Ovary (tissue), 7 donors: ENCODE measurements at regions not wholly inside any gene's neighbourhood (a gene's known extent, or its start where the extent isn't known, plus 50 kb on each side); places are given as distances from the start of the nearest gene placed in this dataset.

Source experiments
- DNase-seq, 5 donors: peaks; one replicate each; pipeline ENCODE4 v3.0.0-alpha.2; 2019 to 2020
- H3K27ac ChIP-seq, 2 donors: fragments of 200-600 bp; one replicate each; pipeline versions ENCODE4 v1.5.1 to v1.8.0; 2019 to 2022
- H3K27me3 ChIP-seq: fragments of 200-600 bp; one replicate; pipeline ENCODE4 v1.8.0; 2022
- H3K36me3 ChIP-seq: fragments of 200-600 bp; sonication (generic); one replicate; pipeline ENCODE4 v1.5.1; 2019
- H3K4me1 ChIP-seq: one replicate; pipeline ENCODE4 v1.8.1; 2013; ENCODE audit warnings: mild to moderate bottlenecking, moderate library complexity; ENCODE audit not compliant: insufficient read depth
- H3K4me3 ChIP-seq: fragments of 200-600 bp; sonication (generic); one replicate; pipeline ENCODE4 v1.5.1; 2017
- H3K9me3 ChIP-seq, 2 donors: fragments of 200-600 bp in 1 of 2; sonication (generic) in 1 of 2; one replicate each; pipeline versions ENCODE4 v1.5.1 to v1.8.1; 2013 to 2019; ENCODE audit warnings: mild to moderate bottlenecking in 1 of 2, moderate library complexity in 1 of 2
- EP300 ChIP-seq: sonication (generic); formaldehyde crosslinking; IDR thresholded peaks from one replicate; pipeline ENCODE4 v1.6.1; 2017; ENCODE audit warnings: antibody characterized with exemption
- POLR2A ChIP-seq: fragments of 450-650 bp; IDR thresholded peaks from one replicate; pipeline ENCODE4 v1.6.1; 2017; ENCODE audit warnings: antibody characterized with exemption, mild to moderate bottlenecking, moderate library complexity
- WGBS, 3 donors: extraction: QIAGEN DNeasy Blood & Tissue Kit in 1 of 3; methylation state at CpG; one replicate each; pipeline versions ENCODE4 v1.1.5 to v1.1.7; 2013 to 2017; 5-methylcytosine and 5-hydroxymethylcytosine counted together
- intact Hi-C, 4 donors: fragments of 100-400 bp; cut with DNase I; formaldehyde crosslinking; loops; one replicate each; pipeline versions ENCODE4 v1.11.0 to v1.15.1; 2022 to 2023
- TF ChIP-seq, protein P1 (sequence below), 3 donors: fragments of 450-650 bp in 2 of 3; fragments of 200-600 bp in 1 of 3; IDR thresholded peaks; one replicate each; pipeline versions ENCODE4 v1.5.1 to v1.8.0; 2016 to 2022; ENCODE audit warnings: antibody characterized with exemption in 3 of 3, mild to moderate bottlenecking in 1 of 3
- donor health status: DM: no; HTN: no; CAD: no; lungs with moderate emphysema.
- donor health status: DM: no; HTN: no; CAD: no.
- donor health status: Bipolar disorder and iron deficiency.
- donor health status: DM: no; HTN: no; CAD: no.
- donor health status: DM: yes; HTN: yes; CAD: no.

DNA sequence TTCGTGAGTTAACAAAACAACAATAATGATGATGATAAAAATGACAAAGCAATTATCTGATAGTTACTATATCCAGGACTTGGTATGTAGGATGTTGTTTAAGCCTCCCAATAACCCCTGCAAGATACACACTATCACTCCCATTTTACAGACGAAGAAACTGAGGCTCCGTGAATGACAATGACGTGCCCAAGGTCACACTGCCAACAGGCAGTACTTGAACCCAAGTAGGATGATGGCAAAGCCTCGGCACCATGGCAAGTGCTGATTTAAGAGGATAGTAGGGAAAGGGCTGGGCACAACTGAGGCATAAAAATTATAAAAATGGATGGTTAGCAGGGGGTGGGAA is 226.8 kb upstream of the LHX5 start:
- Histone ChIP-seq H3K36me3 (no peaks in the 10 kb centered on the region), H3K4me1 (no peaks in the 10 kb centered on the region), H3K9me3 (no peaks in the 10 kb centered on the region), H3K27ac (no peak overlapping the region), H3K4me3 (no peak overlapping the region), H3K27me3 (no peaks in the 10 kb centered on the region)
- DNase-seq: no peak
- TF ChIP-seq, protein P1, sequence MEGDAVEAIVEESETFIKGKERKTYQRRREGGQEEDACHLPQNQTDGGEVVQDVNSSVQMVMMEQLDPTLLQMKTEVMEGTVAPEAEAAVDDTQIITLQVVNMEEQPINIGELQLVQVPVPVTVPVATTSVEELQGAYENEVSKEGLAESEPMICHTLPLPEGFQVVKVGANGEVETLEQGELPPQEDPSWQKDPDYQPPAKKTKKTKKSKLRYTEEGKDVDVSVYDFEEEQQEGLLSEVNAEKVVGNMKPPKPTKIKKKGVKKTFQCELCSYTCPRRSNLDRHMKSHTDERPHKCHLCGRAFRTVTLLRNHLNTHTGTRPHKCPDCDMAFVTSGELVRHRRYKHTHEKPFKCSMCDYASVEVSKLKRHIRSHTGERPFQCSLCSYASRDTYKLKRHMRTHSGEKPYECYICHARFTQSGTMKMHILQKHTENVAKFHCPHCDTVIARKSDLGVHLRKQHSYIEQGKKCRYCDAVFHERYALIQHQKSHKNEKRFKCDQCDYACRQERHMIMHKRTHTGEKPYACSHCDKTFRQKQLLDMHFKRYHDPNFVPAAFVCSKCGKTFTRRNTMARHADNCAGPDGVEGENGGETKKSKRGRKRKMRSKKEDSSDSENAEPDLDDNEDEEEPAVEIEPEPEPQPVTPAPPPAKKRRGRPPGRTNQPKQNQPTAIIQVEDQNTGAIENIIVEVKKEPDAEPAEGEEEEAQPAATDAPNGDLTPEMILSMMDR (IDR thresholded peaks at IDR 0.05): no peak
- TF ChIP-seq EP300 (no peak), POLR2A (no peak)
- WGBS, 3 donors: 47 to 56% (median 51%) methylated on average over 5 of the region's 5 CpGs
- intact Hi-C loops: no loop called here

DNA sequence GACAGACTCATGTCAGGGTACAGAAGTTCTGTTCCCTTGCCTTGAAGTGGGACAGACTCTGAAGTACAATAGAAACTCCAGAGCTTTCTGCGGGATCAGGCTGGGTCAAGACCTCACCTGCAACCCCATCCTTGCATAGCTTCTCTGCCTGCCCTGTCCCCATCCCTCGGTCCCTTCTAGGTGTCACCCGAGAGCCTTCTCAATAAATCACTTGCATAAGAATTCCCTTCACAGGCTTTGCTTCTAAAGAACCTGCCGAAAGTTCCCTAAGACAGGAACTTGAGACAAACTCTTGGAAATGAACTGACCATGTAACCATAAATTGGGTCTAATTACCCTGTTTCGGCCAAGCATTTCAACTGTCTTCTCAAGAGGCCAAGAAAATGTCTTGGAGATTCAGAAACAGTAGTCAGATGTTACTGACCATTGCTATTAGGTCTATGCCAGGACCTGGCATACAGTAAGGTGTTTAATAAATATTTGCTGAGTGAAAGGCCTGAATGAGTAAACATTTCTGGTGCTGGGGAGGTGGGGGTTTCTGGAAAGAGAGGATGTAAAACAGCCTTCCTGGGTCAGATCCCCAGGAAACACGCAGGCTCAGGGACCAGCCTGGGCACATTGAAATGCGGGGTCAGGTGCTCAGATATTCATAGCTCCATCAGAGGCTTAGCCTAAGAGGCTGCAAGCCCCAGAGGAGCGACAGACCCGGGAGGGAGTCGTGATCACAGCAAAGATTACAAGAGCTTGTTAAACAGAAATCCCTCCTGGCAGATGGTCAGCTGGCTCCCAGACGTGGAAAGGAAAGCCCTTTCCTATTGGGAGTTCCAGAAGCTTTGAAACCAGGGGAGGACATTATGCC is 226.2 kb upstream of the LHX5 start:
- no peaks in the 10 kb centered on the region for H3K4me1 ChIP-seq

DNA sequence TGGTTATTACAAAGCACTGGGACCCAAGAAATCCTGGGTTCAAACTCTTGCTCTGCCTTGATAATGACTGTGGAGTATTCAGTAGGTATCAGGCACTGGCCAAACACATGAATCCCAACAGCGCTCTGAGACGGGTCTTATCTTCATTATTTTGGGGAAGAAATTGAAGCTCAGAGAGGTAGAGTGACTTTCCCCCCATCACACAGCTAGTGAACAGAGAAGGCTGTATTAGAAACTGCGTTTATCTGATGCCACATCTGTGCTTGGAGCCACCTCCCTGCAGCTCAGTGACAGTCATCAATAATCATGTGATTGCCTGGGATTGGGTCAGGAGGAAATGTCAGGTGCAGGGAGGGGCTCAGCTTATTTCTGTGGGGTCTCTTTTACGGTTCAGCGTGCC is 225.4 kb upstream of the LHX5 start:
- Histone ChIP-seq H3K27me3 (no peaks in the 10 kb centered on the region), H3K36me3 (no peaks in the 10 kb centered on the region), H3K4me1 (no peaks in the 10 kb centered on the region), H3K4me3 (no peak overlapping the region), H3K27ac (no peak overlapping the region), H3K9me3 (no peaks in the 10 kb centered on the region)
- no peak for DNase-seq
- intact Hi-C loops: no loop called here
- 54 to 65% (median 57%) methylated on average over 5 of the region's 5 CpGs for WGBS, 3 donors
- TF ChIP-seq, protein P1 (IDR thresholded peaks at IDR 0.05): no peak
- TF ChIP-seq EP300: no peak
- TF ChIP-seq POLR2A: no peak

More for the DNA sequence above, 226.2 kb upstream of the LHX5 start:
- H3K36me3 ChIP-seq: no peaks in the 10 kb centered on the region
- no peak overlapping the region for H3K27ac ChIP-seq
- WGBS, 3 donors: 12 to 15% (median 14%) methylated on average over 11 of the region's 11 CpGs
- H3K4me3 ChIP-seq: no peak overlapping the region
- no peaks in the 10 kb centered on the region for H3K9me3 ChIP-seq
- no peaks in the 10 kb centered on the region for H3K27me3 ChIP-seq
- intact Hi-C loops: no loop called here
- DNase-seq: no peak
- no peak for TF ChIP-seq EP300
- TF ChIP-seq POLR2A: no peak
- TF ChIP-seq, protein P1 (IDR thresholded peaks at IDR 0.05): no peak

DNA sequence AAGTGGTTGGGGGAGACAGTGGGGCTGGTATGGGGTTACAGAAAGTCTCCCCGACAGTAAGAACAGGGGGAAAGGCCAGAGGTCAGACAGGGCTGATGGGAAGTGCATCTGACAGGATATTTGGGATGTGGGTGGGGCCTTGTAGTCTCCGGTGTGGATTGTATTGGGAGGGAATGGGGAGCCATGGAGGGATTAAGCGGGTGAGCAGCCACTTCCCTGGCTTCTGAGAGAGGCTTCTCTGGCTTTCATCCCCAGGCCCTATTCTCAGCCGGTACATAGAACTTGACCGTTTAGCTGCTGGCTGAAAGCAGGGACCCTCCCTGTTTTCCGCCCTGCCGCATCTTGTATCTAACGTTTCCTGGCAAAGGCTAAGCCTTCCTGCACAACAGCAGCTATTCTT is 222.0 kb upstream of the LHX5 start:
- Histone ChIP-seq H3K4me1 (no peaks in the 10 kb centered on the region), H3K9me3 (no peaks in the 10 kb centered on the region), H3K27me3 (no peaks in the 10 kb centered on the region), H3K36me3 (no peaks in the 10 kb centered on the region), H3K4me3 (no peak overlapping the region), H3K27ac (no peak overlapping the region)
- intact Hi-C loops: no loop called here
- TF ChIP-seq, protein P1 (IDR thresholded peaks at IDR 0.05): no peak
- TF ChIP-seq EP300 (no peak), POLR2A (no peak)
- DNase-seq: no peak
- WGBS, 3 donors: 48 to 53% (median 48%) methylated on average over 8 of the region's 8 CpGs
